GM12892 (cell line): ENCODE measurements at regions not wholly inside any gene's neighbourhood (a gene's known extent, or its start where the extent isn't known, plus 50 kb on each side); places are given as distances from the start of the nearest gene placed in this dataset.

Experiments
- POLR2A ChIP-seq: IDR thresholded peaks from 2 replicates; pipeline ENCODE4 v1.6.1; 2011; ENCODE audit warnings: low read depth, low read length, control low read depth
- POLR2AphosphoS5 ChIP-seq: IDR thresholded peaks from 2 replicates; pipeline ENCODE4 v1.6.1; 2011; ENCODE audit warnings: low read depth, low read length, control low read depth

GRCh38 chr5:30878296-30878695 lies 315.2 kb upstream of the CDH6 start:
- TF ChIP-seq POLR2A (no peak), POLR2AphosphoS5 (no peak)
